Bronchial epithelial cell (primary cell): ENCODE measurements at regions not wholly inside any gene's neighbourhood (a gene's known extent, or its start where the extent isn't known, plus 50 kb on each side); places are given as distances from the start of the nearest gene placed in this dataset.

Experiments used
- DNase-seq: peaks from one replicate; pipeline ENCODE4 v3.0.0-alpha.2; 2010; ENCODE audit warnings: low read depth
- FAIRE-seq: peaks from 2 replicates; lab custom pipeline; 2011; peaks lifted over from hg19 to GRCh38; lab: Jason Lieb, UNC
- H3K27me3 ChIP-seq: 2 replicates; pipeline ENCODE4 v1.5.1; 2011; ENCODE audit warnings: low read length; ENCODE audit not compliant: control insufficient read depth, insufficient read depth
- H3K36me3 ChIP-seq: 2 replicates; pipeline ENCODE4 v1.5.1; 2011; ENCODE audit warnings: low read length; ENCODE audit not compliant: control insufficient read depth, insufficient read depth
- H3K4me3 ChIP-seq: 2 replicates; pipeline ENCODE4 v1.5.1; 2011; ENCODE audit warnings: mild to moderate bottlenecking, low read depth, low read length, control low read depth
- CTCF ChIP-seq: IDR thresholded peaks from 2 replicates; pipeline ENCODE4 v1.5.1; 2011; ENCODE audit warnings: mild to moderate bottlenecking, moderate library complexity, low read length, control low read depth, inconsistent platforms; ENCODE audit not compliant: insufficient read depth, severe bottlenecking

- DNase-seq (no peak), FAIRE-seq (no peak)
- H3K4me3 ChIP-seq, result no peak overlapping the region
- no peak for TF ChIP-seq CTCF
- no peaks in the 10 kb centered on the region for H3K36me3 ChIP-seq
- no peaks in the 10 kb centered on the region for H3K27me3 ChIP-seq
These were observed 485.6 kb upstream of the SULF2 start for GRCh38 chr20:48270885-48271284.

- Histone ChIP-seq H3K36me3 (no peaks in the 10 kb centered on the region), H3K27me3 (no peaks in the 10 kb centered on the region), H3K4me3 (no peak overlapping the region)
- no peak for DNase-seq
- TF ChIP-seq CTCF, result no peak
- FAIRE-seq, result no peak
These were observed 482.8 kb upstream of the SULF2 start for GRCh38 chr20:48267860-48268633.

- DNase-seq (no peak), FAIRE-seq (no peak)
- Histone ChIP-seq H3K27me3 (no peaks in the 10 kb centered on the region), H3K4me3 (no peak overlapping the region), H3K36me3 (no peaks in the 10 kb centered on the region)
- TF ChIP-seq CTCF, result no peak
These were observed 481.3 kb upstream of the SULF2 start for GRCh38 chr20:48266571-48266970.

- H3K4me3 ChIP-seq, result no peak overlapping the region
- no peaks in the 10 kb centered on the region for H3K36me3 ChIP-seq
- FAIRE-seq (no peak), DNase-seq (no peak)
- no peaks in the 10 kb centered on the region for H3K27me3 ChIP-seq
- no peak for TF ChIP-seq CTCF
These were observed 480.5 kb upstream of the SULF2 start for GRCh38 chr20:48265791-48266190.

GRCh38 chr20:48262955-48263354 lies 477.7 kb upstream of the SULF2 start:
- Histone ChIP-seq H3K36me3 (no peaks in the 10 kb centered on the region), H3K27me3 (no peaks in the 10 kb centered on the region), H3K4me3 (no peak overlapping the region)
- no peak for TF ChIP-seq CTCF
- no peak for DNase-seq
- FAIRE-seq, result no peak

- TF ChIP-seq CTCF, result no peak
- FAIRE-seq, result no peak
- Histone ChIP-seq H3K27me3 (no peaks in the 10 kb centered on the region), H3K36me3 (no peaks in the 10 kb centered on the region), H3K4me3 (no peak overlapping the region)
- no peak for DNase-seq
These were observed 477.2 kb upstream of the SULF2 start for GRCh38 chr20:48262466-48262865.
